DOHH2 (cell line): ENCODE measurements at regions not wholly inside any gene's neighbourhood (a gene's known extent, or its start where the extent isn't known, plus 50 kb on each side); places are given as distances from the start of the nearest gene placed in this dataset.

Experiments used
- CTCF ChIP-seq: fragments of 200-600 bp; sonication (generic); IDR thresholded peaks from one replicate; pipeline ENCODE4 v1.5.1; 2014; ENCODE audit warnings: antibody characterized with exemption, mild to moderate bottlenecking, low read depth, low read length; ENCODE audit not compliant: poor library complexity, severe bottlenecking
- EZH2phosphoT487 ChIP-seq: fragments of 200-600 bp; sonication (generic); IDR thresholded peaks from 2 replicates; pipeline ENCODE4 v1.6.1; 2017; ENCODE audit warnings: borderline replicate concordance, mild to moderate bottlenecking, antibody characterized with exemption, low read length, moderate library complexity, mixed read lengths

DNA sequence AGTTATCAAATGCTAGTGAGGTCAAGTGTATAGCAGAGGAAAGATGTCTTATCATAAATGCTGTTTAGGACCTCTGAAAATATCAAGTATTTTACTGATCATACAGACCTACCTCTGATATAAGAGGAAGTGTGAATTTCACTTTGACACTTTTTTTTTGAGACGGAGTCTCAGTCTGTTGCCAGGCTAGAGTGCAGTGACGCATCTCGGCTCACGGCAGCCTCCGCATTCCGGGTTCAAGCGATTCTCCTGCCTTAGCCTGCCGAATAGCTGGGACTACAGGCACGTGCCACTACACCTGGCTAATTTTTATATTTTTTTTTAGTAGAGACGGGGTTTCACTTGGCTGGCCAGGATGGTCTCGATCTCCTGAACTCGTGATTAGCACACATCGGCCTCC, 55.1 kb upstream of the PIK3C2G start:
- TF ChIP-seq CTCF (no peak), EZH2phosphoT487 (no peak)
